ENCODE measurements at regions not wholly inside any gene's neighbourhood (a gene's known extent, or its start where the extent isn't known, plus 50 kb on each side); places are given as distances from the start of the nearest gene placed in this dataset.
"Not testable (repeated sequence)": the region's sequence is repeated elsewhere in the genome, so short reads cannot be mapped to it uniquely, and the experiment has no call there.

DNA sequence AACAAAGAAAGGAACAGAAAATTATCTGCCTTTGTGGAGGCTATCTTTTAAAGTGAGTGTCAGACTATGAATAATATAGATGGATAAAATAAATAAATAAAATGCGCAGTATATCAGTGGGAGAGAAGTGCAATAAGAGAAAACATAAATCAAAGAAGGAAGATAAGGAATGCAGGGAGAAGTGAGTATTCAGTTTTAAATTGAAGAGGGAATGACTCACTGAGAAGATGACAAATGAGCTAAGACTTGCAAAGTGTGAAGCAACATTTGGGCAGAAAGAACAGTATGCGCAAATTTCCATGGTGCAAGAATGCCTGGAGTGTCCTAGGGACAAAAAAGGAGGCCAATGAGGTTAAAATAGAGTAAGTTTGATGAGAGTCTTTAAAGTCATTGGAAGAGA, 1300.1 kb upstream of the ALCAM start:
- POLR2A ChIA-PET, result no interaction called here
- no peak for DNase-seq (ENCODE audit: extremely low spot score)
- CTCF ChIA-PET, result no interaction called here
- TF ChIP-seq CTCF (IDR thresholded peaks at IDR 0.05; ENCODE audit: control extremely low read depth, extremely low read depth, low read depth, missing control alignments), result no peak

GRCh38 chr3:104069114-104069513, 1297.6 kb upstream of the ALCAM start:
- CTCF ChIA-PET, result interaction anchor here (0.9 to 1.1 kb wide), 2 partner anchors 19 to 33 kb away, joined by 3 to 4 read pairs; no protein-coding TSS in a partner anchor
- POLR2A ChIA-PET, result no interaction called here
- no peak for TF ChIP-seq CTCF (IDR thresholded peaks at IDR 0.05; ENCODE audit: control extremely low read depth, extremely low read depth, low read depth, missing control alignments)
- no peak for DNase-seq (ENCODE audit: extremely low spot score)

DNA sequence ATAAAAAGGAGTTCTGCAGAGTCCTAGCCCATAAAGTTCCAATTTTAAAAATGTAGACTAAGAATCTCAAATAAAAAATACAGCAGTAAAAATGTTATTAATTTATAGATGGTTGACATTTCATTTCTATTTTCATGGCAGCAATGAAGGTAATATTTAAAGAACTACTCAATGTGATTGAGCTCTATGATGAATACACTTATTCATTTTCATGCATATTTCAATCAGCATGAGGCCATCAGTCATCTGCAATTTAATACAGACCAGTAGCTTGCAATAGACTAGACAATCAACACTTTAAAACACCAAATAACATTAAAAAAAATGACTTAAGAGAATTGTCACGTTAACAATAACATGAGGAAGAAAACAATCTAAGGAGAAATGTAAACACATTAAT, 1295.8 kb upstream of the ALCAM start:
- POLR2A ChIA-PET, result no interaction called here
- TF ChIP-seq CTCF (IDR thresholded peaks at IDR 0.05; ENCODE audit: control extremely low read depth, extremely low read depth, low read depth, missing control alignments), result no peak
- CTCF ChIA-PET, result no interaction called here
- no peak for DNase-seq (ENCODE audit: extremely low spot score)

DNA sequence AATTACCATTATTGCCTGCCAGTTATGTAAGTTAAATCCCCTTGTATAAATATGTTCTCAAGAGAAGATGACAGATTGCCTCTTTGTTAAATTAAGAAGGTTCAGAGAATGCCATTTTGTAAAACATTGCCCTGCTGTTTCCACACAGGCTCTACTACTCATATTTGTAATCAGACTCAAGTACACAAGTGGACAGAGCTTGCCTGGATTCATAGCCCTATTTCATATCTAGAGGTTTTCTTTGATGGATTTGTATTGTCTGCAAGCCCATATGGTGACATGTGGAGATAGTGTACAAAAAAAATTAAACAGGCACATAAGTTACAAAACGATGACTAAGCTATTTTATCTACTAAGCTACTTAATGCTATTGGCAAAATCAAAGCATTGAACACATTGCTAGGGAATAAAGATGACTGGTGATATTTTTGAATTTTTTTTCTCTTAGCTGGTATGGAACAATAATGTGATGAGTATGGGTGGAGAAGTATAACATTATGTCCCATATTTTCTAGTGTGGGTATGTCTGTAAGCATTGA, 1286.6 kb upstream of the ALCAM start:
- CTCF ChIA-PET, result interaction anchor here (1.0 to 1.9 kb wide), 5 partner anchors 8 to 38 kb away, joined by 3 to 5 read pairs (median 3); no protein-coding TSS in a partner anchor
- POLR2A ChIA-PET, result no interaction called here
- no peak for DNase-seq (ENCODE audit: extremely low spot score)

GRCh38 chr3:104088738-104089137, 1278.0 kb upstream of the ALCAM start:
- ChIA-PET CTCF (interaction anchor here (0.8 to 1.7 kb wide), 5 partner anchors 9 to 20 kb away, joined by 3 to 4 read pairs (median 4); no protein-coding TSS in a partner anchor), POLR2A (no interaction called here)
- TF ChIP-seq CTCF (IDR thresholded peaks at IDR 0.05; ENCODE audit: control extremely low read depth, extremely low read depth, low read depth, missing control alignments), result no peak
- no peak for DNase-seq (ENCODE audit: extremely low spot score)

More for the DNA sequence above, 1286.6 kb upstream of the ALCAM start:
- no peak for TF ChIP-seq CTCF (IDR thresholded peaks at IDR 0.05; ENCODE audit: control extremely low read depth, extremely low read depth, low read depth, missing control alignments)

DNA sequence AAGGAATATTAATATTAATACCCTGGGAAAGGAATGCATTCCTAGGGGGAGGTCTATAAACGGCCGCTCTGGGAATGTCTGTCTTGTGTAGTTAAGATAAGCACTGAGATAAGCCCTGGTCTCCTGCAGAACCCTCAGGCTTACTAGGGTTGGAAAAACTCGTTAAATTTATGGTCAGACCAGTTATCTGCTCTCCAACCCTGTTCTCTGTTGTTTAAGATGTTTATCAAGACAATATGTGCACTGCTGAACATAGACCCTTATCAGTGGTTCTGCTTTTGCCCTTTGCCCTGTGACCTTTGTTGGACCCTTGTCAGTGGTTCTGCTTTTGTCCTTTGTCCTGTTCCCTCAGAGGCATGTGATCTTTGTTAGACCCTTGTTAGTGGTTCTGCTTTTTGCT, 1276.7 kb upstream of the ALCAM start:
- CTCF ChIA-PET; DNase-seq (ENCODE audit: extremely low spot score); POLR2A ChIA-PET: not testable (repeated sequence)

DNA sequence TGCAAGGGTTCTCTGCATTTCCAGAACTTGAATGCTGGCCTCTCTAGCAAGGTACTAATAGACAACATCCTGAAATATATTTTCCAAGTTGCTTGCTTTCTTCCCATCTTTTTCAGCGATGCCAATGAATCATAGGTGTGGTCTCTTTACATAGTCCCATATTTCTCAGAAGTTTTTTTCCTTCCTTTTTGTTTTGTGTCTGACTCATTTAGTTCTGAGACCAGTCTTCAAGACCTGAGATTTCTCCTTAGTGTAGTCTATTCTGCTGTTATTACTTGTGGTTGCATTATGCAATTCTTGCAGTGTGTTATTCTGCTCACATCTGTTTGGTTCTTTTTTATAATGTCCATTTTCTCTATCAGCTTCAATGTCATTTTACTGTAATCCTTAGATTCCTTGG, 1265.0 kb upstream of the ALCAM start:
- no peak for DNase-seq (ENCODE audit: extremely low spot score)
- ChIA-PET POLR2A (no interaction called here), CTCF (interaction anchor here (1.1 to 2.5 kb wide), 15 partner anchors 9 to 1416 kb away, joined by 3 to 25 read pairs (median 4); no protein-coding TSS in a partner anchor)
- no peak for TF ChIP-seq CTCF (IDR thresholded peaks at IDR 0.05; ENCODE audit: control extremely low read depth, extremely low read depth, low read depth, missing control alignments)

Data from GM10248 (cell line).